ENCODE measurements at regions not wholly inside any gene's neighbourhood (a gene's known extent, or its start where the extent isn't known, plus 50 kb on each side); places are given as distances from the start of the nearest gene placed in this dataset.

- peak in 1 of 2 donors; percentile 83 for DNase-seq (ENCODE audit: low read depth in 2 of 2)
- Histone ChIP-seq H3K4me1 (ENCODE audit: control insufficient read depth, extremely low read depth, insufficient read depth, low read length) (no peaks in the 10 kb centered on the region), H3K36me3 (ENCODE audit: control insufficient read depth, insufficient read depth, low read length) (no peaks in the 10 kb centered on the region), H2AFZ (ENCODE audit: low read length) (no peak overlapping the region), H3K79me2 (ENCODE audit: control insufficient read depth, insufficient read depth, low read length) (no peaks in the 10 kb centered on the region), H3K9me3 (ENCODE audit: control insufficient read depth, insufficient read depth, low read depth, low read length) (no peaks in the 10 kb centered on the region), H3K27ac (ENCODE audit: insufficient read depth, low read length) (no peak overlapping the region), H3K4me3 (replicated peaks in 1 of 4; ENCODE audit: control extremely low read depth in 1 of 4, insufficient read depth in 1 of 4, low read depth in 3 of 4, low read length in 4 of 4) (peak overlapping the region; percentile 16 to 56 (median 44)), H4K20me1 (ENCODE audit: control insufficient read depth, extremely low read depth, insufficient read depth, low read length) (no peaks in the 10 kb centered on the region), H3K9ac (ENCODE audit: insufficient read depth, low read length) (no peak overlapping the region), H3K4me2 (ENCODE audit: extremely low read depth, insufficient read depth, low read length) (peak overlapping the region; percentile 49), H3K27me3 (ENCODE audit: control insufficient read depth, insufficient read depth, low read length) (peaks cover 66% of the 10 kb centered on the region)
- no peak for TF ChIP-seq EZH2 (IDR thresholded peaks at IDR 0.05; ENCODE audit: low read length, missing control alignments)
- TF ChIP-seq, protein P1, sequence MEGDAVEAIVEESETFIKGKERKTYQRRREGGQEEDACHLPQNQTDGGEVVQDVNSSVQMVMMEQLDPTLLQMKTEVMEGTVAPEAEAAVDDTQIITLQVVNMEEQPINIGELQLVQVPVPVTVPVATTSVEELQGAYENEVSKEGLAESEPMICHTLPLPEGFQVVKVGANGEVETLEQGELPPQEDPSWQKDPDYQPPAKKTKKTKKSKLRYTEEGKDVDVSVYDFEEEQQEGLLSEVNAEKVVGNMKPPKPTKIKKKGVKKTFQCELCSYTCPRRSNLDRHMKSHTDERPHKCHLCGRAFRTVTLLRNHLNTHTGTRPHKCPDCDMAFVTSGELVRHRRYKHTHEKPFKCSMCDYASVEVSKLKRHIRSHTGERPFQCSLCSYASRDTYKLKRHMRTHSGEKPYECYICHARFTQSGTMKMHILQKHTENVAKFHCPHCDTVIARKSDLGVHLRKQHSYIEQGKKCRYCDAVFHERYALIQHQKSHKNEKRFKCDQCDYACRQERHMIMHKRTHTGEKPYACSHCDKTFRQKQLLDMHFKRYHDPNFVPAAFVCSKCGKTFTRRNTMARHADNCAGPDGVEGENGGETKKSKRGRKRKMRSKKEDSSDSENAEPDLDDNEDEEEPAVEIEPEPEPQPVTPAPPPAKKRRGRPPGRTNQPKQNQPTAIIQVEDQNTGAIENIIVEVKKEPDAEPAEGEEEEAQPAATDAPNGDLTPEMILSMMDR (conservative IDR thresholded peaks at IDR 0.05 in 1 of 2, IDR thresholded peaks at IDR 0.05 in 1 of 2; ENCODE audit: low read depth in 1 of 2, low read length in 2 of 2): no peak
These were observed 216.1 kb downstream of the MEF2C start for GRCh38 chr5:88666761-88667495.

DNA sequence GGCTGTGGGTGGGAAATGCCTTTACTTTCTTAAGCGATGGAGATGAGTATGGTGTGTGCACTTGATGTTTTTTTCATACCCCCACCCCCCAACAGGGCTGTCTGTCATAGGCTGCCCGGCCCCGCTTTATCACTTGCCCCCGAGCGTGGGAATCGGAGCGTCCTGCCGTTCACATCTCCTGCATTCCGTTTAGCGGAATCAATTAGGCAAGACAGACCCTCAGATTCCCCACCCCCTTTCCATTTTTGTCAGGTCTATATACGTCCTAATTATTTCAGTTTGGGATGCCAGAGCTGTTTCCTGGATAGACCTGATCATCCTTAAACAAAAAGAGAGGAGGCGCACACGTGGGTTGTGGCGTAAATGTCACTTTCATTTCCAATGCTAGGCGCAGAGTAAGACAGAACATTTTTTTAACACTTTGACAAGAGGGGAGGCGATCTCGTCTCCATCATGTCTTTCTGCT lies 217.2 kb downstream of the MEF2C start:
- TF ChIP-seq, protein P1 (conservative IDR thresholded peaks at IDR 0.05 in 1 of 2, IDR thresholded peaks at IDR 0.05 in 1 of 2; ENCODE audit: low read depth in 1 of 2, low read length in 2 of 2): no peak
- Histone ChIP-seq H3K79me2 (ENCODE audit: control insufficient read depth, insufficient read depth, low read length) (no peaks in the 10 kb centered on the region), H3K27ac (ENCODE audit: insufficient read depth, low read length) (no peak overlapping the region), H3K9me3 (ENCODE audit: control insufficient read depth, insufficient read depth, low read depth, low read length) (no peaks in the 10 kb centered on the region), H2AFZ (ENCODE audit: low read length) (no peak overlapping the region), H3K4me2 (ENCODE audit: extremely low read depth, insufficient read depth, low read length) (no peak overlapping the region), H3K4me3 (replicated peaks in 1 of 4; ENCODE audit: control extremely low read depth in 1 of 4, insufficient read depth in 1 of 4, low read depth in 3 of 4, low read length in 4 of 4) (no peak overlapping the region), H4K20me1 (ENCODE audit: control insufficient read depth, extremely low read depth, insufficient read depth, low read length) (no peaks in the 10 kb centered on the region), H3K9ac (ENCODE audit: insufficient read depth, low read length) (no peak overlapping the region), H3K36me3 (ENCODE audit: control insufficient read depth, insufficient read depth, low read length) (no peaks in the 10 kb centered on the region), H3K4me1 (ENCODE audit: control insufficient read depth, extremely low read depth, insufficient read depth, low read length) (no peaks in the 10 kb centered on the region), H3K27me3 (ENCODE audit: control insufficient read depth, insufficient read depth, low read length) (peaks cover 62% of the 10 kb centered on the region)
- peak in 1 of 2 donors; percentile 77 for DNase-seq (ENCODE audit: low read depth in 2 of 2)

DNA sequence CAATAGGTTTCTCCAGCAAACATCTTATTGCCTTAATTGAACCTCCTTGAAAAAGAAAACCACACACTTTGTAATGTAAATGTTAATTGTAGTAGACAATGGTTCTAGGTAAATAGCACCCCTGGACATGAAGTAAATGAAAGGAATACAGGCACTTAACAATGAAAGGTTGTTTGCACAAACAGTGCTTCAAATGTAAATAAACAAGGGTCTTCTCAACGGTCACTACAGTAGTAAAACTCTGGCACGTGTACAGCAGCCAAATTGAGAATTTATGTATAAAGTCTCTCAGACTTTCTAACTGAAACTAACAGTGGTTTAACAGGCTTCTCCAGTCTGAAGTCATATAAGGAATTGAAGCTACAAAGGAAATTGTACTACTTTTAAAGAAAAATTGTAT lies 218.3 kb downstream of the MEF2C start:
- H2AFZ ChIP-seq (ENCODE audit: low read length): no peak overlapping the region
- H3K27ac ChIP-seq (ENCODE audit: insufficient read depth, low read length): no peak overlapping the region
- DNase-seq (ENCODE audit: low read depth in 2 of 2): no peak
- H3K36me3 ChIP-seq (ENCODE audit: control insufficient read depth, insufficient read depth, low read length): no peaks in the 10 kb centered on the region
- H4K20me1 ChIP-seq (ENCODE audit: control insufficient read depth, extremely low read depth, insufficient read depth, low read length): no peaks in the 10 kb centered on the region
- no peak overlapping the region for H3K4me2 ChIP-seq (ENCODE audit: extremely low read depth, insufficient read depth, low read length)
- no peaks in the 10 kb centered on the region for H3K79me2 ChIP-seq (ENCODE audit: control insufficient read depth, insufficient read depth, low read length)
- H3K9ac ChIP-seq (ENCODE audit: insufficient read depth, low read length): no peak overlapping the region
- H3K4me3 ChIP-seq (replicated peaks in 1 of 4; ENCODE audit: control extremely low read depth in 1 of 4, insufficient read depth in 1 of 4, low read depth in 3 of 4, low read length in 4 of 4): no peak overlapping the region
- H3K4me1 ChIP-seq (ENCODE audit: control insufficient read depth, extremely low read depth, insufficient read depth, low read length): no peaks in the 10 kb centered on the region
- H3K27me3 ChIP-seq (ENCODE audit: control insufficient read depth, insufficient read depth, low read length): peaks cover 68% of the 10 kb centered on the region
- H3K9me3 ChIP-seq (ENCODE audit: control insufficient read depth, insufficient read depth, low read depth, low read length): no peaks in the 10 kb centered on the region
- TF ChIP-seq, protein P1 (conservative IDR thresholded peaks at IDR 0.05 in 1 of 2, IDR thresholded peaks at IDR 0.05 in 1 of 2; ENCODE audit: low read depth in 1 of 2, low read length in 2 of 2): no peak
- no peak for TF ChIP-seq EZH2 (IDR thresholded peaks at IDR 0.05; ENCODE audit: low read length, missing control alignments)

Measured in fibroblast of lung (primary cell).